ENCODE measurements at regions not wholly inside any gene's neighbourhood (a gene's known extent, or its start where the extent isn't known, plus 50 kb on each side); places are given as distances from the start of the nearest gene placed in this dataset.

GRCh38 chr11:80297858-80298632 lies 857.2 kb upstream of the TENM4 start:
- DNase-seq (ENCODE audit: low read depth in 1 of 2, low spot score in 2 of 2) (no peak), FAIRE-seq (no peak)
- H4K91ac ChIP-seq (replicated peaks; ENCODE audit: insufficient read length, low read length), result no peak overlapping the region
- no peak overlapping the region for H4K5ac ChIP-seq (ENCODE audit: insufficient read length, low read depth, low read length)
- H3K23me2 ChIP-seq (ENCODE audit: low read depth, low read length), result no peaks in the 10 kb centered on the region
- no peak overlapping the region for H3K18ac ChIP-seq (ENCODE audit: extremely low read depth, low read length)
- WGBS, 2 experiments (ENCODE audit: extremely low coverage in 1 of 2, insufficient coverage in 1 of 2, insufficient read length in 1 of 2, insufficient replicate concordance in 2 of 2, low coverage in 1 of 2, low lambda C conversion rate in 2 of 2, missing lambda C conversion rate in 1 of 2), result 89% methylated on average over 5 of the region's 5 CpGs; no CpG with 5 or more reads in 1 of the 2 experiments
- H2BK120ac ChIP-seq (replicated peaks; ENCODE audit: low read depth, low read length), result no peak overlapping the region
- H3K27me3 ChIP-seq (replicated peaks in 1 of 4; ENCODE audit: control insufficient read depth in 3 of 4, extremely low read depth in 1 of 4, insufficient read depth in 3 of 4, low read length in 3 of 4), result no peaks in the 10 kb centered on the region; a peak in 1 of 7 replicates
- no peak overlapping the region for H3K4ac ChIP-seq (replicated peaks; ENCODE audit: insufficient read length, low read depth, low read length)
- no peaks in the 10 kb centered on the region for H3K4me1 ChIP-seq (replicated peaks in 1 of 4; ENCODE audit: control insufficient read depth in 3 of 4, insufficient read depth in 4 of 4, low read length in 3 of 4)
- H3K79me2 ChIP-seq (ENCODE audit: control insufficient read depth in 1 of 2, insufficient read depth in 2 of 2, low read length in 2 of 2), result no peaks in the 10 kb centered on the region
- no peak overlapping the region for H2AK5ac ChIP-seq (ENCODE audit: low read depth, low read length)
- H3K56ac ChIP-seq (replicated peaks; ENCODE audit: insufficient read length, low read depth, low read length), result no peak overlapping the region
- H3K9ac ChIP-seq (replicated peaks in 1 of 4; ENCODE audit: extremely low read depth in 1 of 4, low read depth in 3 of 4, low read length in 3 of 4), result no peak overlapping the region
- no peaks in the 10 kb centered on the region for H3K79me1 ChIP-seq (ENCODE audit: low read depth, low read length)
- H4K20me1 ChIP-seq (replicated peaks in 1 of 2; ENCODE audit: control insufficient read depth in 1 of 2, insufficient read depth in 2 of 2, low read length in 2 of 2), result no peaks in the 10 kb centered on the region
- ChIA-PET CTCF (ENCODE audit: partially characterized antibody) (no interaction called here), POLR2A (ENCODE audit: partially characterized antibody) (no interaction called here)
- no peak overlapping the region for H4K8ac ChIP-seq (ENCODE audit: extremely low read depth, insufficient read depth, low read length)
- no peak overlapping the region for H2BK20ac ChIP-seq (ENCODE audit: low read length)
- no peak overlapping the region for H3K14ac ChIP-seq (ENCODE audit: insufficient read length)
- H3K23ac ChIP-seq (ENCODE audit: insufficient read length), result no peak overlapping the region
- peaks cover 0 to 1% of the 10 kb centered on the region in 2 experiments; a peak in 2 of 4 replicates for H3K9me3 ChIP-seq (ENCODE audit: insufficient read depth in 2 of 2, low read depth in 1 of 2, low read length in 1 of 2)
- H3K27ac ChIP-seq (ENCODE audit: low read depth, low read length), result no peak overlapping the region
- H2AFZ ChIP-seq (ENCODE audit: low read length), result no peak overlapping the region
- no peak overlapping the region for H2BK15ac ChIP-seq (ENCODE audit: low read length)
- H3K4me3 ChIP-seq (ENCODE audit: extremely low read depth in 1 of 4, insufficient read depth in 2 of 4, low read depth in 3 of 4, low read length in 4 of 4), result no peak overlapping the region
- H2BK5ac ChIP-seq (ENCODE audit: low read depth, low read length), result no peak overlapping the region
- H3K36me3 ChIP-seq (ENCODE audit: control insufficient read depth in 2 of 4, insufficient read depth in 4 of 4, low read length in 3 of 4), result no peaks in the 10 kb centered on the region
- H3K4me2 ChIP-seq (ENCODE audit: insufficient read depth in 1 of 2, low read depth in 2 of 2, low read length in 2 of 2), result no peak overlapping the region
- H2BK12ac ChIP-seq (ENCODE audit: low read depth, low read length), result no peak overlapping the region
- TF ChIP-seq TCF12 (IDR thresholded peaks at IDR 0.05; ENCODE audit: low read depth, low read length) (no peak), BRCA1 (IDR thresholded peaks at IDR 0.05; ENCODE audit: low read depth, low read length) (no peak), RXRA (IDR thresholded peaks at IDR 0.05; ENCODE audit: insufficient read depth, low read depth, low read length) (no peak), CBX5 (IDR thresholded peaks at IDR 0.05; ENCODE audit: low read depth, low read length) (no peak), KDM4A (IDR thresholded peaks at IDR 0.05; ENCODE audit: low read depth, low read length, severe bottlenecking) (no peak), YY1 (IDR thresholded peaks at IDR 0.05; ENCODE audit: low read depth, low read length) (no peak), TAF1 (IDR thresholded peaks at IDR 0.05; ENCODE audit: low read depth, low read length) (no peak), HDAC6 (IDR thresholded peaks at IDR 0.05; ENCODE audit: low read depth, low read length) (no peak), MAFK (IDR thresholded peaks at IDR 0.05; ENCODE audit: low read depth, low read length) (no peak), MAX (IDR thresholded peaks at IDR 0.05) (no peak), ATF3 (IDR thresholded peaks at IDR 0.05; ENCODE audit: insufficient read depth, low read depth, low read length) (no peak), GTF2F1 (IDR thresholded peaks at IDR 0.05; ENCODE audit: borderline replicate concordance, low read depth, low read length) (no peak), CHD2 (IDR thresholded peaks at IDR 0.05; ENCODE audit: low read length) (no peak), NRF1 (IDR thresholded peaks at IDR 0.05; ENCODE audit: low read depth, low read length) (no peak)

All from H1 (cell line).